Activated CD8-positive, alpha-beta T cell treated with anti-CD3 and anti-CD28 coated beads for 36 hours (primary cell): ENCODE measurements at regions not wholly inside any gene's neighbourhood (a gene's known extent, or its start where the extent isn't known, plus 50 kb on each side); places are given as distances from the start of the nearest gene placed in this dataset.

Experiments used
- ATAC-seq: fragments of 200-7000 bp; cut with Tn5 transposase; one replicate; pipeline ENCODE4 v1.10.0; 2021; ENCODE audit warnings: mild to moderate bottlenecking, moderate library complexity
- CTCF ChIA-PET: fragments of 350-600 bp; sonication (Branson Sonifier 250); formaldehyde crosslinking; loops from one replicate; lab custom pipeline; 2021; ENCODE audit warnings: antibody characterized with exemption; lab: Charles Lee
- POLR2A ChIA-PET: fragments of 350-600 bp; sonication (Branson Sonifier 250); formaldehyde crosslinking; loops from one replicate; lab custom pipeline; 2021; ENCODE audit warnings: antibody characterized with exemption; lab: Charles Lee
- DNase-seq: peaks from one replicate; pipeline ENCODE4 v3.0.0-alpha.2; 2020
- H3K27ac Mint-ChIP-seq: one replicate; pipeline ENCODE4 v1.8.0; 2021; ENCODE audit warnings: mild to moderate bottlenecking, mixed read lengths
- H3K27me3 Mint-ChIP-seq: one replicate; pipeline ENCODE4 v1.8.0; 2021; ENCODE audit warnings: mixed read lengths
- H3K36me3 Mint-ChIP-seq: one replicate; pipeline ENCODE4 v1.8.0; 2021; ENCODE audit warnings: low read depth, mixed read lengths
- H3K4me1 Mint-ChIP-seq: one replicate; pipeline ENCODE4 v1.8.0; 2021; ENCODE audit warnings: low read depth, mixed read lengths
- H3K4me3 Mint-ChIP-seq: one replicate; pipeline ENCODE4 v1.8.0; 2021; ENCODE audit warnings: mild to moderate bottlenecking, moderate library complexity, mixed read lengths
- H3K9me3 Mint-ChIP-seq: one replicate; pipeline ENCODE4 v1.8.0; 2021; ENCODE audit warnings: mixed read lengths
- CTCF ChIP-seq: fragments of 200-600 bp; IDR thresholded peaks from one replicate; pipeline ENCODE4 v1.8.0; 2022; ENCODE audit warnings: antibody characterized with exemption, mild to moderate bottlenecking
- intact Hi-C: fragments of 100-400 bp; cut with micrococcal nuclease; formaldehyde crosslinking; loops from one replicate; pipeline ENCODE4 v1.10.0; 2022

- Mint-ChIP-seq H3K27me3 (no peaks in the 10 kb centered on the region), H3K4me1 (peaks cover 5% of the 10 kb centered on the region)
These were observed 223.2 kb downstream of the ANAPC1 start for GRCh38 chr2:111660811-111661210.

DNA sequence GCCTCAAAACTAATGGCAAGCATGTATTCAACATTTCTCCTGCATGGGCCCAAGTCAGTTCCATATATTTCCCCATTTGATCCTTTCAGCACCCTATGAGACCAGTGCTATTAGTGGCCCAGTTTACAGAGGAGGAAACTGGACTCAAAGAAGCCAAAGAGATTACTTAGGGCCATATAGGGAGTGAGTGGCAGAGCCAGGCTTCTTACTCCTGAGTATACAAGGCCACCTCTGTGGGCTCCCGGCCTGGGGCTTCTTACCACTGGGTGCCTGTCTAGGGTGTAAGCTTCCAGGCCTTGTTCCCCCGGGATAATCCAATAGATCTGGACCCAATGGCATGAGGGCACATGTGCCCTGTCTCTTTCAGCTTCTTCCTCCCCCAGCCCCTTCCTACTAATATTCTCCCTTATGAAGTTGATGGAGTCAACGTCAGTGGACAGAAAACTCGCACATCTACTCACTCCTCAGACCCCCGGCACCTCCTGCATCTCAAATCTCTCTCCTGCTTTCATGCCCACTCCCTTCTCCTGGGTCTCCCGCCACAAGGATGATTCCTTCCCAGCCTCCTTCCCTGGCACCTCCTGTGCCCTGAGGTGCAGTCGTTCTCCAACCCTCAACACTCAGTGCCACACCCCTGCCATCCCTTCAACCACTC, 222.6 kb downstream of the ANAPC1 start:
- ATAC-seq (no peak), DNase-seq (no peak)
- TF ChIP-seq CTCF, result no peak
- Mint-ChIP-seq H3K4me1 (peaks cover 5% of the 10 kb centered on the region), H3K27me3 (no peaks in the 10 kb centered on the region), H3K4me3 (no peak overlapping the region), H3K27ac (no peak overlapping the region), H3K36me3 (no peaks in the 10 kb centered on the region), H3K9me3 (no peaks in the 10 kb centered on the region)
- intact Hi-C loops, result no loop called here
- ChIA-PET POLR2A (no interaction called here), CTCF (interaction anchor here (0.8 kb wide), 1 partner anchor 17 kb away, joined by 3 read pairs; no protein-coding TSS in a partner anchor)

More at GRCh38 chr2:111660811-111661210, 223.2 kb downstream of the ANAPC1 start:
- ChIA-PET CTCF (no interaction called here), POLR2A (no interaction called here)
- intact Hi-C loops, result no loop called here
- Mint-ChIP-seq H3K4me3 (no peak overlapping the region), H3K9me3 (no peaks in the 10 kb centered on the region), H3K27ac (no peak overlapping the region), H3K36me3 (no peaks in the 10 kb centered on the region)
- DNase-seq (no peak), ATAC-seq (no peak)
- TF ChIP-seq CTCF, result no peak

DNA sequence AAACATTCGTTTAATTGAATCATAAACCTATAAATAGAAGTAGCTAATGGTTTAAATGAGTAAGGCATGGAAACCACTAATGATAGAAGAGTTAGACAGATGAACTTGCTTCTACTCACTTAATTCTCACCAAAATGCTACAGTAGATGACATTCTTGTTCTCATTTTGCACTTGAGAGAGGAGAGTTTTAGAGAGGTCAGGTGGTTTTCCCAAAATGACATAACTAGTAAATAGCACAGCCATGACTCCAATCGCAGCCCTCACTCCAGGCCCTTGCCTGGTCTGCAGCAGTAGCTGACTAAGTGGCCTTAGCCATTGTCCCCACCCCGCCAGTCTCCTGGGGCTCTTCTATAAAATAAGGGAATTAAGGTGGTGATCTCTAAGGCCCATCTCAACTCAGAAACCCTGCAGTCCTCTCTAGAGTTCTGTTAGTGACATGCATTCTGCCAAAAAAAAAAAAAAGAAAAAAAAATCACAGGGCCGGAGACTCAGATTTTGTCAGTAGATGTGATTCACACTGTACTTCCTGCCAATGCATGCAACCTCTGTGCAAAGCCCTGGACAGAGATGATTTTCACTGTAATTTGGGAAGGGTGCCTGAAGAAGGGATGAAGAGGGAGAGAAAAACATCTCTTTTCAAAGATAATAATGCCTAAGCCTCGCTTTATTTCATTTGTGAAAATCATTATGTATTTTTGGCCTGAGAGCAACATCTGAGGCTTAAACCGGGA, 221.8 kb downstream of the ANAPC1 start:
- no peaks in the 10 kb centered on the region for H3K9me3 Mint-ChIP-seq
- ChIA-PET POLR2A (no interaction called here), CTCF (interaction anchor here (0.8 kb wide), 1 partner anchor 16 kb away, joined by 3 read pairs; no protein-coding TSS in a partner anchor)
- no peaks in the 10 kb centered on the region for H3K36me3 Mint-ChIP-seq
- no peak overlapping the region for H3K27ac Mint-ChIP-seq
- intact Hi-C loops, result no loop called here
- H3K4me3 Mint-ChIP-seq, result no peak overlapping the region
- H3K4me1 Mint-ChIP-seq, result peaks cover 5% of the 10 kb centered on the region
- no peak for TF ChIP-seq CTCF
- DNase-seq, result no peak
- H3K27me3 Mint-ChIP-seq, result no peaks in the 10 kb centered on the region
- ATAC-seq, result no peak

DNA sequence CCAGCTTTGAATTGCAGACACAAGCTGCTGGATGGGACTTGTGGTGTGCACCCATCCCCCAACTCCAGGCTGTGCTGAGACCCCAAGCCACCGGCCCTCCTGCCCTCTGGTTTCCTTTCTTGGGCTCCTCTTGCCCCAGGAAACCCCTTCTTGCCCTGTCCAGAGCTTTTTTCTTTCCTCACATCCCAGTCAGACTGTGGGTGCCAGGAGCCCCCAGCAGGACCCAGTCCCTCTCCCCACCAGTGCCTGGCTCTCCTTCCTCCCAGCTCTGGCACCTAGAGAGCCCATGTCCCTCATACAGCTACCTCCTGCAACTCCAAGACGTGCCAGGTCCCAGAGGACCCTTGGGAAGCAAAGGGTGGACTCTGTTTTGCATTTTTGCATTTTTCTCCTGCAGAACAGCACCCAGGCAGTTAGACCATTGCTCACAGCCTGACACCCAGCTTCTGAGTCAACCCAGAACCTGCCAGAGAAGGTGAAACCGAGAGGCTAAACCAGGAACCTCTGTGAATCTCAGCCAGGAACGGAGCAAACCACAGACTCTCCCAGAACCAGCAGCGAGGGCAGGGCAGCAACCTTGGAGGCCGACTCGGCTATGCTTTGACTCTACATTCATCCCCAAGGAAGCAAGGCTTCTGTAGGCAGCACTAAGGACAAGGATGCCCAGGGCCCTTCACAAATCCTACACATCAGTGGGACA, 221.1 kb downstream of the ANAPC1 start:
- intact Hi-C loops, result no loop called here
- no peak for TF ChIP-seq CTCF
- ChIA-PET CTCF (no interaction called here), POLR2A (no interaction called here)
- Mint-ChIP-seq H3K4me1 (peaks cover 5% of the 10 kb centered on the region), H3K27me3 (no peaks in the 10 kb centered on the region), H3K4me3 (no peak overlapping the region), H3K27ac (no peak overlapping the region), H3K36me3 (no peaks in the 10 kb centered on the region), H3K9me3 (no peaks in the 10 kb centered on the region)
- peak; percentile 52 for DNase-seq
- peak; percentile 83 for ATAC-seq
